ENCODE measurements at regions not wholly inside any gene's neighbourhood (a gene's known extent, or its start where the extent isn't known, plus 50 kb on each side); places are given as distances from the start of the nearest gene placed in this dataset.

- Mint-ChIP-seq H3K9me3 (ENCODE audit: unreplicated experiment) (no peaks in the 10 kb centered on the region), H3K4me3 (ENCODE audit: unreplicated experiment) (no peak overlapping the region), H3K4me1 (ENCODE audit: insufficient read depth, unreplicated experiment) (no peaks in the 10 kb centered on the region), H3K36me3 (ENCODE audit: insufficient read depth, unreplicated experiment) (no peaks in the 10 kb centered on the region), H3K27me3 (ENCODE audit: insufficient read depth, unreplicated experiment) (peaks cover 24% of the 10 kb centered on the region), H3K27ac (ENCODE audit: low read depth, unreplicated experiment) (no peak overlapping the region)
- no TSS peak for BruUV-seq (replicated peaks)
- intact Hi-C loops (cut with micrococcal nuclease) = no loop called here
- POLR2A ChIA-PET = interaction anchor here (0.5 to 0.7 kb wide), 2 partner anchors 87 to 1025 kb away, joined by 3 read pairs; no protein-coding TSS in a partner anchor
- CTCF ChIA-PET = interaction anchor here (0.6 to 0.7 kb wide), 4 partner anchors 36 to 360 kb away, joined by 3 to 4 read pairs (median 3); no protein-coding TSS in a partner anchor
- no peak for TF ChIP-seq CTCF (IDR thresholded peaks at IDR 0.05; ENCODE audit: unreplicated experiment)
- DNase-seq (ENCODE audit: unreplicated experiment) = no peak
Measured at GRCh38 chr5:152277936-152278335, 127.1 kb downstream of the NMUR2 start.

DNA sequence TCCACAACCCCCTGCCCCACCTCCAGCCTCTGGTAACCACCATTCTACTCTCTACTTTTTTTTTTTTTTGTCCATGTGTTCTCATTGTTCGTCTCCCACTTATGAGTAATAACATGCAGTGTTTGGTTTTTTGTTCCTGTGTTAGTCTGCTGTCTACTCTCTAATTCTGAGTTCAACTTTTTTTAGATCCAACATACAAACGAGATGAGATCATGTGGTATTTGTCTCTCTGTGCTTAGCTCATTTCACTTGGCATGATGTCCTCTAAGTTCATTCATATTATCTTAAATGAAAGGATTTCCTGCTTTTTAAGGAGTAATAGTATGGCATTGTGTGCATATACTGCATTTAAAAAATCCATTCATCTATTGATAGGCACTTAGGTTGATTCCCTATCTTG, 130.9 kb downstream of the NMUR2 start:
- CTCF ChIA-PET = interaction anchor here (0.6 to 6.5 kb wide), 3 partner anchors 75 to 615 kb away, joined by 3 to 47 read pairs (median 4); no protein-coding TSS in a partner anchor

GRCh38 chr5:152271420-152271819, 133.7 kb downstream of the NMUR2 start:
- intact Hi-C loops (cut with micrococcal nuclease) = loop anchor here (1.0 to 2.0 kb wide), 3 partner anchors 446 to 613 kb away; partner anchors contain the start of gene G3BP1
- CTCF ChIA-PET = interaction anchor here (0.6 to 6.5 kb wide), 10 partner anchors 12 to 565 kb away, joined by 3 to 47 read pairs (median 4); no protein-coding TSS in a partner anchor
- DNase-seq (ENCODE audit: unreplicated experiment) = peak; percentile 59

More for the DNA sequence above, 130.9 kb downstream of the NMUR2 start:
- no peak for TF ChIP-seq CTCF (IDR thresholded peaks at IDR 0.05; ENCODE audit: unreplicated experiment)
- Mint-ChIP-seq H3K36me3 (ENCODE audit: insufficient read depth, unreplicated experiment) (no peaks in the 10 kb centered on the region), H3K4me1 (ENCODE audit: insufficient read depth, unreplicated experiment) (peaks cover 6% of the 10 kb centered on the region), H3K27me3 (ENCODE audit: insufficient read depth, unreplicated experiment) (peaks cover 24% of the 10 kb centered on the region), H3K9me3 (ENCODE audit: unreplicated experiment) (no peaks in the 10 kb centered on the region), H3K4me3 (ENCODE audit: unreplicated experiment) (no peak overlapping the region), H3K27ac (ENCODE audit: low read depth, unreplicated experiment) (no peak overlapping the region)
- BruUV-seq (replicated peaks) = no TSS peak
- no peak for DNase-seq (ENCODE audit: unreplicated experiment)
- intact Hi-C loops (cut with micrococcal nuclease) = no loop called here
- POLR2A ChIA-PET = no interaction called here

DNA sequence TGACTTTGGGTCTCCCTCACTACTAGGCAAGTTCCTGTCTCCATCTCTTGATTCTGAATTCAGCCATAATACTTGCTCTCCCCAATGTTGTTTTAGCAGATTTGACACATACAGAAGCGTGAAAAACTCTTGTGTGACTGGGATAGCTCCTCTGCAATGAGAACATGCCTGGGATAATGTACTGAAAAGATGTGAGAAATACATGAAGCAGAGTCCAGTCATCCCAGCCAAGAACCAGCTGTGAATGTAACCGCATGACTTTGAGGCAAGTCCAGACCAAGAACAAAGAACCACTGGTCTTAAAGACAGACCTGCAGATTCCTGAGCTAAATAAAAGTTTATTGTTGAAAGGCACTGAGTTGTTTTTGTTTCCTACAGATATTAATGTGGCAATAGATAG, 135.0 kb downstream of the NMUR2 start:
- no peak for DNase-seq (ENCODE audit: unreplicated experiment)

More at GRCh38 chr5:152271420-152271819, 133.7 kb downstream of the NMUR2 start:
- H3K27ac Mint-ChIP-seq (ENCODE audit: low read depth, unreplicated experiment) = no peak overlapping the region
- no peak overlapping the region for H3K4me3 Mint-ChIP-seq (ENCODE audit: unreplicated experiment)
- peaks cover 24% of the 10 kb centered on the region for H3K27me3 Mint-ChIP-seq (ENCODE audit: insufficient read depth, unreplicated experiment)
- BruUV-seq (replicated peaks) = no TSS peak
- TF ChIP-seq CTCF (IDR thresholded peaks at IDR 0.05; ENCODE audit: unreplicated experiment) = peak; percentile 50
- H3K9me3 Mint-ChIP-seq (ENCODE audit: unreplicated experiment) = no peaks in the 10 kb centered on the region
- H3K36me3 Mint-ChIP-seq (ENCODE audit: insufficient read depth, unreplicated experiment) = no peaks in the 10 kb centered on the region
- POLR2A ChIA-PET = no interaction called here
- H3K4me1 Mint-ChIP-seq (ENCODE audit: insufficient read depth, unreplicated experiment) = peaks cover 6% of the 10 kb centered on the region

More for the DNA sequence above, 135.0 kb downstream of the NMUR2 start:
- BruUV-seq (replicated peaks) = no TSS peak
- intact Hi-C loops (cut with micrococcal nuclease) = loop anchor here (2.0 kb wide), 2 partner anchors 499 to 611 kb away; partner anchors contain the start of gene G3BP1
- no peak for TF ChIP-seq CTCF (IDR thresholded peaks at IDR 0.05; ENCODE audit: unreplicated experiment)
- CTCF ChIA-PET = interaction anchor here (0.6 to 6.5 kb wide), 11 partner anchors 11 to 612 kb away, joined by 3 to 47 read pairs (median 3); no protein-coding TSS in a partner anchor
- H3K27me3 Mint-ChIP-seq (ENCODE audit: insufficient read depth, unreplicated experiment) = peaks cover 14% of the 10 kb centered on the region
- peaks cover 6% of the 10 kb centered on the region for H3K4me1 Mint-ChIP-seq (ENCODE audit: insufficient read depth, unreplicated experiment)
- no peaks in the 10 kb centered on the region for H3K9me3 Mint-ChIP-seq (ENCODE audit: unreplicated experiment)
- H3K27ac Mint-ChIP-seq (ENCODE audit: low read depth, unreplicated experiment) = no peak overlapping the region
- POLR2A ChIA-PET = interaction anchor here (0.7 kb wide), 1 partner anchor 444 kb away, joined by 3 read pairs; no protein-coding TSS in a partner anchor
- no peaks in the 10 kb centered on the region for H3K36me3 Mint-ChIP-seq (ENCODE audit: insufficient read depth, unreplicated experiment)
- H3K4me3 Mint-ChIP-seq (ENCODE audit: unreplicated experiment) = no peak overlapping the region

Measured in MCF 10A (cell line).